GM21717 (cell line): ENCODE measurements at regions not wholly inside any gene's neighbourhood (a gene's known extent, or its start where the extent isn't known, plus 50 kb on each side); places are given as distances from the start of the nearest gene placed in this dataset.
"Not testable (repeated sequence)": the region's sequence is repeated elsewhere in the genome, so short reads cannot be mapped to it uniquely, and the experiment has no call there.

ENCODE experiments used
- ATAC-seq: cut with Tn5 transposase; IDR thresholded peaks from one replicate; pipeline ENCODE4 v1.9.1; 2021; ENCODE audit warnings: mild to moderate bottlenecking, moderate library complexity; ENCODE audit not compliant: unreplicated experiment

DNA sequence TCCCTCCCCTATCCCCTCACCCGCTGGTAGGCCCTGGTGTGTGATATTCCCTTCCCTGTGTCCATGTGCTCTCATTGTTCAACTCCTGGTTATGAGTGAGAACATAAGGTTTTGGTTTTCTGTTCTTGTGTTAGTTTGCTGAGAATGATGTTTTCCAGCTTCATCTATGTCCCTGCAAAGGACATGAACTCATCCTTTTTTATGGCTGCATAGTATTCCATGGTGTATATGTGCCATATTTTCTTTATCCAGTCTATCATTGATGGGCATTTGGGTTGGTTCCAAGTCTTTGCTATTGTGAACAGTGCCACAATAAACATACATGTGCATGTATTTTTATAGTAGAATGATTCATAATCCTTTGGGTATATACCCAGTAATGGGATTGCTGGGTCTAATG, 217.8 kb downstream of the TLE3 start:
- not testable (repeated sequence) for ATAC-seq

DNA sequence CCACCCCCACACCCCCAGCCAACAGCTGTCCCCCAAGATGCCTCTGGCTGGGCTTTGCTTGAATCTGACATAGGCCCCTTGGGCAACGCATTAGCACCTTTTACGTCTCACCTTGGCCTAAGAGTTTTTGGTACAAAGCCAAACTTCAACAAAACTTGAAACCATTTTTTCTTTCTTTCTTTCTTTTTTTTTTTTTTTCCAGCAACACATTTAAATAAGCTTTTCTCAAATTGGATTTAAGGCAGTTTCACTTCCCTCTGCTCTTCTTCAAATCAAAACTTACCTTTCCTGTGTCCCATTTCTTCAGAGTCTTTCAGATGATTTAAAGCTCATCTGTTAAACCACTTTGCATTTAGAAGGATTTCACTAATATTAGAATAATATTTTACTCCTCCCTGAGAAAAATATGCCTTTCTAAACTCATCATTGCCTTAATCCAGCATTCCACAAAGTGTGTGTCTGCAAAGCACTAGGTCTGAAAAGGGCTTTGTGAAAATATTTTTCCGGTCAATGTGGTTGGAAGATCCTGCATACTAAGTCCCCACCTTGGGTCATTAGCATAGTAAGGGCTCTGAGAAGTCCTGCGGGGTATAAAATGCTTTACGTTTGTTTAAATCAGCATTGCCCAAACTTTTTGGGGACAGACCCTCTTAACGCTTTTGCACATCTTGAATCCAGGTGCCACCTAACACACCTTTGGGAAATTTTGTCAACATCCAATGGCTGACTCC, 217.0 kb downstream of the TLE3 start:
- ATAC-seq = no peak

DNA sequence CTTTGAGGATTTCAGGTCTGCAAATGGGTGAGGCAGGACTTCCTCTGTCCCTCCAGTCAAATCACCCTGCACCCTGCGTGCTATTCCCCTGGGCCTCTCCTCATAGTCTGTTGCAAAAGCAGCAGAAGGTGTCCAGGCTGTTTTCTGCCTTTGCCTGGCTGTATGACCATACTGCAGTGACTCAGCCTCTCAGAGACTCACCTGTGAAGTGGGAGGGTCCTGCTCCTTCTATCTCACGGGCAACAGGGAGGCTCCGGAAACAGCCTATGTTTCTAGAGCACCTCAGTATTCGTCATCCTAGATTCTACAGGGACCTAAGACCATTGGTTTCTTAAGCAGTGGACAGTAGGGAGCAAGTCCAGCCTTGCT, 216.4 kb downstream of the TLE3 start:
- ATAC-seq = no peak

DNA sequence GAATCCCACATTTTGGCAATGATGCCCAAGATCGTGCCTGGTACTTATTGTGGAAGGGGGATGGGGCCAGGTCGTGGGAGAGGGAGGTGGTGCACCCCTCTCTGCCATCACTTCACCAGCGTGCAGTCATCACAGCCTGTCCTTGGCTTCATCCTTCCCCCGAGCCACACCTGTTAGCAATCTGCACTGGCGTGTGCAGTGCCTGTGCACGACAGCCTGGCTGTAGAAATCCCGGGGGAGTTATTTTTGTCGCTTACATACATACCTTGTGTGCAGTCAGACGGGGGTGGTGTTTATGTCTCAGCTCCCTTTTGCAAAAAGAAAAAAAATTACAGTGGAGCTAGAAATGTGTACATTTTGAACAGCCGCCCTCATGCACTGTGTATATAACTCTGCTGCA, 216.0 kb downstream of the TLE3 start:
- peak; percentile 47 for ATAC-seq

DNA sequence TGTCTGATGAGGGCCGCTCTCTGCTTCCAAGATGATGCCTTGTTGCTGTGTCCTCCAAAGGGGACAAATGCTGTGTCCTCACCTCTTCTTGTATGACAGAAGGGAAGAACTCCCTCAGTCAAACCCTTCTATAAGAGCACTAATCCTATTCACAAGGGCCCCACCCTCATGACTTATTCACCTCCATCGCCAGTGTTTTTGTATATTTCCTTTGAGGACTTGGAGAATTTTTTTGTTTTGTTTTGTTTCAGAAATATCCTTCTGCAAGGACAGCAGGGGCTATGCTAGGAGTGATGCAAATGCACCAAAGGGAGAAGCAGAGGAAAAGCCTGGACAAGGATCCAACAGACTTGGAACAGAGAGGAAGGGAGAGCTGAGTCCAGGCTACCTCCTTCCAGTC, 214.4 kb downstream of the TLE3 start:
- ATAC-seq = no peak

DNA sequence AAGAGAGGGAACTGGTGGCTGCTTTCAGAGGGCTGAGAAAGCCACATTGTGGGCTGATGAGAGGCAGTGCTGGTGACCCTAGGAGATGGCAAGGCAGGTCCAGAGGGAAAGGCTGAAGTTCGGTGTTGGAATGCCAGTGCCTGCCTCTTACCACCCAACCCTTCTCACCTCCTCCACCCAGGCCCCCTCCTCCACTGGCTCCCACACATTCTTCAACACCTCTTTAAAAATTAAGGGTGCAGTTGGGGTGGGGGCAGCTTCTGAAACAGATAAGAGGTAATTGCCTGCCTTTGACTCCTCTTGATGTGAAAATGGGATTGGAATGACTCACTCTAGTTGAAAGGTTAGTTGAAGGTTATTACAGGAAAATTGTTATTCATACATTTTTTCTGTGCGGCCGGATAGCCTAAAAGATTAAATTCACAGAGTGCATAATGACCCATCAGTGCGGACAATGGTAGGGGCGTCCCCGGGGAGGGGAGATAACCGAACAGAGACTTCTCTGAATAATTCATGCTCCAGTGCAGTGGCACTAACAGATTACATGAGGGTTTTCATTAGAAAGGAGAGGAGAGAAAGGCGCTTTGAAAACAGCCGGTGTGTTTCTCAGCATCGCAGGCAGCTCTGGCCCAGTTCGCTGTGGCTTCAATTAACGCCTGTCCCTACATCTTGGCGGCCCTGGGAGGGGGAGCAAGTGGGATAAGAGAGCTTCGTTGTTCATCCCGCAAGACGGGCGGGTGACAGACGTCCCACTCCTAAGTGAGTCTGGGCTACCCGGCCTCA, 212.4 kb downstream of the TLE3 start:
- no peak for ATAC-seq

DNA sequence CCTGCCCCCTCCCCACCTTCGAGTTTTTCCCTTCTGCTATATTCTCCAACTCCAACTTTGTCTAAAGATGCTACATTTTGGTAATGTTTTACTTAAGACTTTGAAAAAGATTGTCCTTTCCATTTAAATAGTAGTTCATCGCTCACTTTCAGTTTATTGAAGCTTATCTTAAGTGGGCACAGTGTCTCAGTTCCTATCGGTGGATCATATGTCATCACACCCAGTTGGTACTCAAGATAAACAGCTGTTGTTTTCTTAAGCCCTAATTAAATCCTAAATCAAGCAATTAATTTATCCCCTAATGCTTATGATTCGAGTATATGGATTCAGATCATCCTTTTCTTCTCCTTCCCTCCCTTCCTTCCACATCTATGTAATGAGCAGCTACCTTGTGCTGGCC, 210.7 kb downstream of the TLE3 start:
- ATAC-seq = no peak

DNA sequence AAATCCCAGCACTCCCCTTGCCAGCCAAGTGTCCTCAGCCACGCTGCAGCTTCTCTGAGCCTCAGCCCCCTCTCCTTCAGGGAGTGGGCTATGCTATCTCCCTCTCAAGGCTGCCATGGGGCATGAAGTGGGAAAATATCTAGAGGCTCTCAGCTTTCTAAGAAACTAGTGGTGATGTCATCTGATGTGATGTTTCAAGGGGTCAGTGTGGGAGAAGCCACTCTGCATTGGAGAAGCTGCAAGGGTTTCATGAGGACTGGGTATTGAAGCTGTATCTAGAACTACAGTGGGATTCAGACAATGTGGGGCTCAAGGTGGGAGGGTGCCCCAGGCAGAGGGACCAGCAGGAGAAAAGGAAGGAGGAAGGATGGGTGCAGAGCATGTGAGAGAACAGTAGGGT, 210.2 kb downstream of the TLE3 start:
- ATAC-seq = no peak

DNA sequence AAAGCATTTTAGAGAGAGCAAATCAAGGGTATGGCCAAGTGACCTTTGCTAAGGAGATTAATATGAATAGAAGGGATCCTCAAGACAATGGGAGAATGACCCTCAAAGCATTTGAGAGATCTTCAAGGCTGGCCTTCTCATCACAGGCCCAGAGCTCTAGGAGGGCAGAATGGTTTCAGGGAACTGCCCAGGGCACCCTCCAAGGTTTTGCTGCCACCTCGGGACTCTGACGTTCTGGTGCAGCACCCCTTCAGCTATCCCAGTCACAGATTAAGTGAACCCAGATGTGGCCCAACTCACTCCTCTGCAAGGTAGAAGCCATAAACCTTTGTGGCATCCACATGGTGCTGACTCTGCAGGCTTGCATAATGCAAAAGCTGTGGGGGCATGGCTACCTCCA, 209.3 kb downstream of the TLE3 start:
- no peak for ATAC-seq

DNA sequence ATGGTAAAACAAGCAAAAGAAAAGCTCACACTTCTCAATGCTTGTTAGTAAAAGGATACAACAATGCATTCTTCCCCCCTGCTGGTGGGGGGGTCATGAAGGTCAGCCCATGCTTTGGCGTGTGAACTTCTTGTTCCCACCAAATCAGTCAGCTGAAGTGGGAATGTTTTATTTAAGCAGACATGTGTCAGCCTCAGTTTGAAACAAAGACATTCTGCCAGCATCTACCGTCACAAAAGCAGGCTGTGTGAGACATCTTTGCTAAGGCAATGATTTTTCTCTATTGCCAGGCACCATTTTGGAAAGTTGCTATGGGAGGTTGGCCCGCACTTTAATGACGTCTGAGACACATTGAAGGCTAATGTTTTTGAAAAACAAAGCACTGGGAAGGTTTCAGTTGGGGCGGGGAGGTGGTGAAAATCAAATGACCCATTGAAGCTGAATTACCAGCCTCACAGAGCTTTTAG, 206.6 kb downstream of the TLE3 start:
- ATAC-seq = no peak

DNA sequence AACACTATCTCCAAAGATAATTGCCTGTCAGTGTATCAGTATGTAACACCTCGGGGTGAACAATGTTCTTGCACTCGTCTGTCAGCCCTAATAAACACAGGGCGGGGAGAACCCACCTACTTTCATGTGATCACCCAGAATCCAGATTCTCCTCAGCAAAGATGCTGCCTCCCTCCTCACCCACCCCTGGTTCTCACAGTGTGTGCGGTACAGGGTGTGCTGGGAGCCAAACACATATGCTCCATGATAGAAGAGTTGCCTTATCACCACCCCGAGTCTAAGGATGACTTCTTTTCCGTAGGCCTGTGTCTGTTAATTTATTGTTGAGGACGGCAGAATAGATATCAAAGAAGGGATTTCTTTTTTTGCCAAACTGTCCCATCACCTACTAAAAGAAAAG, 206.1 kb downstream of the TLE3 start:
- no peak for ATAC-seq

DNA sequence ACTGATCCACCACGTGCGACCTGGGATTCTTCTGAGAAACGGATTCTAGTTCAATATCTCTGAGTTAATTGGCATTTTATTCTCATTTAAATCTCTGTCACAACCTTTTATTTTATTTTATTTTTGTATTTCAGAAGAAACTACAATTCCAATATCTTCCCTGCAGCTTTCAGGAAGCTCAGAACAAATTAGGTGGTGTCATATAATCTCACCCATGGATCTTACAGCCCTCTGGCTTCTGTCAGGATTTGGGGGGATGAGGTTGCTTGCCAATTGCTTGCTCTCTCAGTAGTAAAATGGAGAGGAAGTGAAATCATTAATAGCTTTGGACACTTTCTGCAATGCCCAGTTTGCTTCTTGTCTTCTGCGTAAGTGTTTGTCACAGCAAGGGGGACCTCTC, 205.4 kb downstream of the TLE3 start:
- no peak for ATAC-seq

DNA sequence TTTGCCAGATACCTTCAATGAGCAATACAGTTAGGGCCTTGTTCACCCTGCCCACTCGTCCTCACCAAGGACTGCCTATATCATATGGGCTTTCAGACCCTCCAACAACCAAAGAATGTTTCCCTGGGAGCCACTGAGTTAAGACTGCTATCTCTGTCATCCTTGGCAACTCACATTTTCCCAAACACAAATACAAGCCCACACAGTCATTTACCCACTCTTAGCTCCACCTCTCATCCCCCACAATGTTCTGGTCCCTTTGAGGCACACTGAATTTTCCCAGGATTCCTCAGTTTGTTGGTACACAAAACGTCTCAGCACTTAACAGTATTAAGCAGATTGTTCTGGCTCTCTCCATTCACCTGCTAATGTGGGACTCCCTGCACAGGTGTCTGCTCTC, 204.6 kb downstream of the TLE3 start:
- no peak for ATAC-seq

DNA sequence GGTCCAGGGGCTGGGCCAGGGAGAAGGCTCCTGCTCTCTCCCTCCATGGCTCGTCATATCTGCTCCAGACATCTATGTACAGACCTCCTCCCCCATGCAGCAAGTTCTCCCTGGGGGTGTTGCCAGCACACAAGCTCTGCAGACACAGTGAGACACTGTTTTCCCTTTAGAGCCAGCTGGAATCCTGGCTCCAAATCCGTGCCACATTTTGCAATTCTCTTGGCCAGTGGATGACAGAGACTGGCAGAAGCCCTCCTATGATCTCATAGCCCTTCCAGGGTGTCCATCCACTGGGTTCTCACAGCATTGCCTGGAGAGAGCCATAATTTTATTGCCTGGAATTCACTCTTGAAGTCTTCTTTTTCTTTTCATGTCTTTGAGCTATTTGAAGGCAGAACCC, 203.9 kb downstream of the TLE3 start:
- ATAC-seq = no peak

DNA sequence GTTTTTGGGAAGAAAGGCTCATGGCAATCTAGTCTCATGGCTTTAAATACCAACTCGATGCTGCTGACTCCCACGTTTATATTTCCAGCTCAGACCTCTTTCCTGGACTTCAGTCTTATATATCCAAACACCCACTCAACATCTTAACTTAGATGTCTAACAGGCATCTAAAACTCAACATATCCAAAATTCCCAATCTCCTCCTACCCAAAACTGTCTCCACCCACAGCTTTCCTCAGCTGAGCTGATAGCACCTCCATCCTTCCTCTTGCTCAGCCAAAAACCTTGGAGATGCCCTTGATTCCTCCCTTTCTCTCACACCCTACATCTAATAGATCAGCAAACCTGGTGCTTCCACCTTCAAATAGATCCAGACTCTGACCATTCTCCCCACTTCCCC, 202.5 kb downstream of the TLE3 start:
- ATAC-seq = no peak

DNA sequence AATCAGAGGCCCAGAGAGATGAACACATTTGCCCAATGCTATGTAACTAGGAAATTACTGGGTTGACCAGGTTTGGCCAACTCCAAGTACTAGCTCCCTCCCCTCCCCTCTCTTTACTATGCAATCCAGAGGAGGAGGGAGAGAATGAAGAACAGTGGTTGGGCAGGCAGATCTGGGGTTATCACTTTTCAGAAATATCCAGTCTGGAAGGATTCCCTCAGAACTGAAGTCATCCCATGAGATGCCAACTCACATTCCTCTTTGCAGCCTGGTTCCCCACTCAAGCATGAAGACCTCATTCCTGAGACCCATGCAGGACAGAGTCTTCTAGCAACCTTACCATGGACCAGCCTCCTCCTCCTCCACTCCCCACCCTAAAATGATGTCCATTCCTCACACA, 201.1 kb downstream of the TLE3 start:
- ATAC-seq = no peak

DNA sequence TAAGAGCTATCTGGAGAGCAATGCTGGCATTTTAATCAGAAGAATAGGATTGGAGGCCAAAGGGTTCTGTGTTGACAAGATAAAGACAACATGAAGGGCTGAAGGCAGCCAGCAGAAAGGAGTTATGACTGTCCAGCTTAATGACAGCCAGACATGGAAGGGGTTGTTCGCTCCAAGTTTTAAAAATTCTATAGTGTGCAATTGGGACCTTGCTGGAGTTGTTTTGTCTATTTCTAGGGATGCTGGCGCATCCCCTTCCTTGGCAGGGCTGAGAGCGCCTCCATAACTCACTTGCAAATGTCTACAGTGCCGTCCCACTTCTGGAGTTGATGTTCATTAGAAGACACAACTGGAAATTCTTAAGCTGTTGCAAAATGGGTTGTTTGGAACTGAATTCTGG, 200.7 kb downstream of the TLE3 start:
- ATAC-seq = no peak

DNA sequence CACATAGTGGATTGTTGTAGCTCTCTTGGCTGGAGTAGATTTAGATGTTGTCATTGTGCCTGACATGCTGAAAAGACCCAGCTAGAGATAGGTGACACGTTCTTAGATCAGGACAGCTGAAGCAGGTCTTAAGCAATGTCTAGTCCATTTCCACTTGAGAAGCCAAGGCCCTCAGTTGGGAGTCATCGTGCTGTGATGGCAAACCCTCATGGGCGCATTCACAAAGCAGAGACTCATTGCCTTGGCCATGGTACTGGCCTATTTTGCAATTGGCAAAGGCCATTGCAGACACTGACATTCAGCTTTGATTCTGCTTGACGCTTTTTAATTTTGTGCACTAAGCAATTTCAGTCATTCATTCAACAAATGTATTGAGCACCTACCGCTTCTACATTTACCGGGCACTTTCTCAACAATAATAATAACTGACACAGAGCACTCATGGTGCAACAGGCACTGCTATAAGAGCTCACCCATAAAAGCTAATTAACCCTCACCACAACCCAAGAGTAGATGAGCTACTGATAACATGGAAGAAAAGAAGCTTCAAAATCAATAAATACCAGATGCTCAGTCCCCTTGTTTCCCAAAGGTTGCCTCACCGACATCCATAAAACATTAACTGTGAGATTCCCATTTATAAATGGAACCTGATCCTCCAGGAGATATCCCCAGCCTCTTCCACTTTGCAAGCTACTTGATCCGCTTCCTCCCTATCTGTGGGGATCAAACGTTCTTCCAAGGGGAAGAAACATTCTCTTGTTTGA, 200.1 kb downstream of the TLE3 start:
- no peak for ATAC-seq

DNA sequence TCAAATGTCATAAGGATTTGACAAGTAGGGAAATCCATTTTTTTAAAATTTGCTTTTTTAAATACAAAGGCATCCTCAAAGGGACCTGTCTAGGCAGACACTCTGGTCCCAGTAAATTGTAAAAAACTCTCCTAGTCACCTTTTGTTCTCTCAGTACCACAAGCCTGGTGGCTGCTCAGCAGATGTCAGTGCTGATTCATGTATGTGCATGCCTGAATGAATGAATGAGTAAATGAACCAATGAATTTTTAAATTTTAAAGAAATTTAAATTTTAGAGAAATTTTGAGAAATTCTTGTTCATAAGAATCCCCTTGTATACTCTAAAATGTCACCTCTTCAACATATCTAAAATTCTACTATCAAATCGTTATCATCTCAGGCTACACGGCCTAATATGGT, 199.5 kb downstream of the TLE3 start:
- ATAC-seq = no peak

DNA sequence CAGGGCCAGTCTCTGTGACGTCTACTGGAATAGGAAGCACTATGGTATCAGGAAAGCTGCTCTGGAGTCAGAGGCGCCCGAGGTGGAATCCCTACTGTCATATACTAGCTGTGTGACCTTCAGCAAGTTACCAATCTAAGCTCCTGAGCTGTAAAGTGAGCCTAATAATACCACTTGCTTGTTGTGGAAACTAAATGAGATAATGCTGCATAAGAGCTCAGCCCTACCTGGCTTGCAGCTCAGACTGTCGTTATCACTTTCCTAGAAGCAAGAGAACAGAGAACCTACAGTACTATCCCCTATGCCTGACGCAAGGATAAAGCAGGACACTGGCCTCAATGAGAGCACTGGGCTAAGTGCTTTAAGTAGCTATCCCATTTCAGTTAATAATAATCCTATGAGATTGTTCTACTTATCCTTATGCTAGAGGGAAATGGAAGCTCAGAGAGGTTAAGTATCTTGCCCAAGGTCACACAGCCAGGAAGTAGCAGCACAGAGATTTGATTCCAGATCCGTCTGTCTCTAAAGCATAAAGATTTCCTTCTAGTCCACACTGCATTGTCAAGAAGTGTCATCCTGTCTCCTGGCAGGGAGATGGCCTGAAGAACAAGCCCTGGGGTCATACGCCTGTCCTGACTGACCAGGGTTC, 195.2 kb downstream of the TLE3 start:
- no peak for ATAC-seq
